Body of pancreas (tissue), 4 donors: ENCODE measurements at regions not wholly inside any gene's neighbourhood (a gene's known extent, or its start where the extent isn't known, plus 50 kb on each side); places are given as distances from the start of the nearest gene placed in this dataset.

Experiments
- POLR2A ChIP-seq, 3 donors: fragments of 450-650 bp; IDR thresholded peaks; one replicate each; pipeline ENCODE4 v1.6.1; 2016; ENCODE audit warnings: antibody characterized with exemption in 3 of 3, mild to moderate bottlenecking in 2 of 3
- TF ChIP-seq, protein P1 (sequence below), 7 experiments: fragments of 450-650 bp in 4 of 7; fragments of 200-600 bp in 3 of 7; sonication (generic) in 3 of 7; IDR thresholded peaks; one replicate each; pipeline ENCODE4 v1.5.1; 2016 to 2019; ENCODE audit warnings: antibody characterized with exemption in 7 of 7

- TF ChIP-seq, protein P1, sequence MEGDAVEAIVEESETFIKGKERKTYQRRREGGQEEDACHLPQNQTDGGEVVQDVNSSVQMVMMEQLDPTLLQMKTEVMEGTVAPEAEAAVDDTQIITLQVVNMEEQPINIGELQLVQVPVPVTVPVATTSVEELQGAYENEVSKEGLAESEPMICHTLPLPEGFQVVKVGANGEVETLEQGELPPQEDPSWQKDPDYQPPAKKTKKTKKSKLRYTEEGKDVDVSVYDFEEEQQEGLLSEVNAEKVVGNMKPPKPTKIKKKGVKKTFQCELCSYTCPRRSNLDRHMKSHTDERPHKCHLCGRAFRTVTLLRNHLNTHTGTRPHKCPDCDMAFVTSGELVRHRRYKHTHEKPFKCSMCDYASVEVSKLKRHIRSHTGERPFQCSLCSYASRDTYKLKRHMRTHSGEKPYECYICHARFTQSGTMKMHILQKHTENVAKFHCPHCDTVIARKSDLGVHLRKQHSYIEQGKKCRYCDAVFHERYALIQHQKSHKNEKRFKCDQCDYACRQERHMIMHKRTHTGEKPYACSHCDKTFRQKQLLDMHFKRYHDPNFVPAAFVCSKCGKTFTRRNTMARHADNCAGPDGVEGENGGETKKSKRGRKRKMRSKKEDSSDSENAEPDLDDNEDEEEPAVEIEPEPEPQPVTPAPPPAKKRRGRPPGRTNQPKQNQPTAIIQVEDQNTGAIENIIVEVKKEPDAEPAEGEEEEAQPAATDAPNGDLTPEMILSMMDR (IDR thresholded peaks at IDR 0.05) = no peak
- no peak for TF ChIP-seq POLR2A (IDR thresholded peaks at IDR 0.05)
These were observed 518.3 kb upstream of the ZNF337 start for GRCh38 chr20:26214991-26215390.
